GM23248 (cell line): ENCODE measurements at regions not wholly inside any gene's neighbourhood (a gene's known extent, or its start where the extent isn't known, plus 50 kb on each side); places are given as distances from the start of the nearest gene placed in this dataset.

ENCODE experiments used
- EZH2 ChIP-seq: fragments of 200-600 bp; sonication (generic); IDR thresholded peaks from 2 replicates; pipeline ENCODE4 v1.6.1; 2018; ENCODE audit warnings: antibody characterized with exemption, mild to moderate bottlenecking; ENCODE audit not compliant: insufficient read depth, poor library complexity, severe bottlenecking
- EZH2phosphoT487 ChIP-seq: fragments of 200-600 bp; sonication (generic); IDR thresholded peaks from 2 replicates; pipeline ENCODE4 v1.6.1; 2018; ENCODE audit warnings: antibody characterized with exemption, moderate library complexity, mild to moderate bottlenecking, low read depth; ENCODE audit not compliant: insufficient read depth

GRCh38 chr2:128391679-128392078, 73.0 kb upstream of the HS6ST1 start:
- TF ChIP-seq EZH2phosphoT487 (no peak), EZH2 (no peak)
